ENCODE measurements at regions not wholly inside any gene's neighbourhood (a gene's known extent, or its start where the extent isn't known, plus 50 kb on each side); places are given as distances from the start of the nearest gene placed in this dataset.

GRCh38 chr2:12657560-12657959 lies 59.2 kb upstream of the TRIB2 start:
- no peak for DNase-seq

- no peak for DNase-seq
Observed at GRCh38 chr2:12658310-12658945, 58.3 kb upstream of the TRIB2 start.

GRCh38 chr2:12661489-12661888 lies 55.2 kb upstream of the TRIB2 start:
- DNase-seq: no peak

- no peak for DNase-seq
Observed at GRCh38 chr2:12663306-12664037, 53.3 kb upstream of the TRIB2 start.

GRCh38 chr2:12665334-12665733 lies 51.4 kb upstream of the TRIB2 start:
- no peak for DNase-seq

GRCh38 chr2:12666445-12666844 lies 50.3 kb upstream of the TRIB2 start:
- DNase-seq: no peak

Measured in amygdala (tissue), 56 donors.